ENCODE measurements at regions not wholly inside any gene's neighbourhood (a gene's known extent, or its start where the extent isn't known, plus 50 kb on each side); places are given as distances from the start of the nearest gene placed in this dataset.

GRCh38 chr1:78236716-78237115, 190.9 kb downstream of the GIPC2 start:
- no peaks in the 10 kb centered on the region for H4K20me1 ChIP-seq (ENCODE audit: low read depth)
- H3K4me2 ChIP-seq, result no peak overlapping the region
- no peak overlapping the region for H3K9ac ChIP-seq
- no peak for TF ChIP-seq EZH2 (IDR thresholded peaks at IDR 0.05)
- TF ChIP-seq, protein P1, sequence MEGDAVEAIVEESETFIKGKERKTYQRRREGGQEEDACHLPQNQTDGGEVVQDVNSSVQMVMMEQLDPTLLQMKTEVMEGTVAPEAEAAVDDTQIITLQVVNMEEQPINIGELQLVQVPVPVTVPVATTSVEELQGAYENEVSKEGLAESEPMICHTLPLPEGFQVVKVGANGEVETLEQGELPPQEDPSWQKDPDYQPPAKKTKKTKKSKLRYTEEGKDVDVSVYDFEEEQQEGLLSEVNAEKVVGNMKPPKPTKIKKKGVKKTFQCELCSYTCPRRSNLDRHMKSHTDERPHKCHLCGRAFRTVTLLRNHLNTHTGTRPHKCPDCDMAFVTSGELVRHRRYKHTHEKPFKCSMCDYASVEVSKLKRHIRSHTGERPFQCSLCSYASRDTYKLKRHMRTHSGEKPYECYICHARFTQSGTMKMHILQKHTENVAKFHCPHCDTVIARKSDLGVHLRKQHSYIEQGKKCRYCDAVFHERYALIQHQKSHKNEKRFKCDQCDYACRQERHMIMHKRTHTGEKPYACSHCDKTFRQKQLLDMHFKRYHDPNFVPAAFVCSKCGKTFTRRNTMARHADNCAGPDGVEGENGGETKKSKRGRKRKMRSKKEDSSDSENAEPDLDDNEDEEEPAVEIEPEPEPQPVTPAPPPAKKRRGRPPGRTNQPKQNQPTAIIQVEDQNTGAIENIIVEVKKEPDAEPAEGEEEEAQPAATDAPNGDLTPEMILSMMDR (IDR thresholded peaks at IDR 0.05), result no peak
- no peak for TF ChIP-seq EZH2phosphoT487 (IDR thresholded peaks at IDR 0.05)
- DNase-seq (ENCODE audit: low spot score), result no peak
- H3K4me3 ChIP-seq, result no peak overlapping the region
- H3K4me1 ChIP-seq, result peaks cover 6% of the 10 kb centered on the region
- peaks cover 94% of the 10 kb centered on the region for H3K27me3 ChIP-seq
- H3K36me3 Mint-ChIP-seq, result no peaks in the 10 kb centered on the region
- H3F3A ChIP-seq (ENCODE audit: low read depth), result no peaks in the 10 kb centered on the region
- no peak overlapping the region for H2AFZ ChIP-seq (replicated peaks)
- H3K79me2 ChIP-seq (ENCODE audit: low read depth), result no peaks in the 10 kb centered on the region
- H3K27ac ChIP-seq, result no peak overlapping the region
- H3K27ac Mint-ChIP-seq, result no peak overlapping the region
- H3K4me1 Mint-ChIP-seq, result no peaks in the 10 kb centered on the region
- no peak overlapping the region for H3K4me3 Mint-ChIP-seq
- H3K27me3 Mint-ChIP-seq (ENCODE audit: insufficient read depth, low read depth), result no peaks in the 10 kb centered on the region
- H3K36me3 ChIP-seq, result no peaks in the 10 kb centered on the region
- H3K9me3 ChIP-seq (ENCODE audit: low read depth), result no peaks in the 10 kb centered on the region
- no peaks in the 10 kb centered on the region for H3K9me3 Mint-ChIP-seq

- H3K36me3 ChIP-seq, result no peaks in the 10 kb centered on the region
- no peaks in the 10 kb centered on the region for H3F3A ChIP-seq (ENCODE audit: low read depth)
- Mint-ChIP-seq H3K4me3 (no peak overlapping the region), H3K27ac (no peak overlapping the region), H3K27me3 (ENCODE audit: insufficient read depth, low read depth) (no peaks in the 10 kb centered on the region), H3K9me3 (no peaks in the 10 kb centered on the region), H3K4me1 (no peaks in the 10 kb centered on the region), H3K36me3 (no peaks in the 10 kb centered on the region)
- peaks cover 6% of the 10 kb centered on the region for H3K4me1 ChIP-seq
- no peak overlapping the region for H3K4me3 ChIP-seq
- H4K20me1 ChIP-seq (ENCODE audit: low read depth), result no peaks in the 10 kb centered on the region
- no peak overlapping the region for H3K4me2 ChIP-seq
- H3K9ac ChIP-seq, result no peak overlapping the region
- peaks cover 87% of the 10 kb centered on the region for H3K27me3 ChIP-seq
- no peak overlapping the region for H3K27ac ChIP-seq
- no peaks in the 10 kb centered on the region for H3K79me2 ChIP-seq (ENCODE audit: low read depth)
- DNase-seq (ENCODE audit: low spot score), result no peak
- H3K9me3 ChIP-seq (ENCODE audit: low read depth), result no peaks in the 10 kb centered on the region
- TF ChIP-seq EZH2 (IDR thresholded peaks at IDR 0.05) (no peak), EZH2phosphoT487 (IDR thresholded peaks at IDR 0.05) (no peak)
- TF ChIP-seq, protein P1 (IDR thresholded peaks at IDR 0.05), result no peak
- H2AFZ ChIP-seq (replicated peaks), result no peak overlapping the region
These were observed 191.7 kb downstream of the GIPC2 start for GRCh38 chr1:78237364-78237916.

GRCh38 chr1:78240191-78240590, 194.4 kb downstream of the GIPC2 start:
- Histone ChIP-seq H3K9ac (no peak overlapping the region), H3K4me2 (no peak overlapping the region), H3K79me2 (ENCODE audit: low read depth) (no peaks in the 10 kb centered on the region), H3K9me3 (ENCODE audit: low read depth) (no peaks in the 10 kb centered on the region), H3K36me3 (no peaks in the 10 kb centered on the region), H4K20me1 (ENCODE audit: low read depth) (no peaks in the 10 kb centered on the region), H3K4me1 (no peaks in the 10 kb centered on the region), H3F3A (ENCODE audit: low read depth) (no peaks in the 10 kb centered on the region), H2AFZ (replicated peaks) (no peak overlapping the region), H3K4me3 (no peak overlapping the region), H3K27ac (no peak overlapping the region), H3K27me3 (peaks cover 66% of the 10 kb centered on the region)
- DNase-seq (ENCODE audit: low spot score), result no peak
- Mint-ChIP-seq H3K36me3 (no peaks in the 10 kb centered on the region), H3K4me1 (no peaks in the 10 kb centered on the region), H3K27me3 (ENCODE audit: insufficient read depth, low read depth) (no peaks in the 10 kb centered on the region), H3K27ac (no peak overlapping the region), H3K4me3 (no peak overlapping the region), H3K9me3 (no peaks in the 10 kb centered on the region)
- TF ChIP-seq, protein P1 (IDR thresholded peaks at IDR 0.05), result no peak
- TF ChIP-seq EZH2 (IDR thresholded peaks at IDR 0.05), result no peak
- no peak for TF ChIP-seq EZH2phosphoT487 (IDR thresholded peaks at IDR 0.05)
